NCI-H146 treated with DMSO at 0.1 percent for 48 hours (cell line): ENCODE measurements at regions not wholly inside any gene's neighbourhood (a gene's known extent, or its start where the extent isn't known, plus 50 kb on each side); places are given as distances from the start of the nearest gene placed in this dataset.

Source experiments
- DNase-seq: peaks from one replicate; lab custom pipeline; 2025; ENCODE audit not compliant: unreplicated experiment; lab: John Stamatoyannopoulos, UW

- DNase-seq: no peak
These were observed 50.3 kb upstream of the CXCL12 start for GRCh38 chr10:44435196-44435595.

- no peak for DNase-seq
These were observed 51.3 kb upstream of the CXCL12 start for GRCh38 chr10:44436240-44436639.

GRCh38 chr10:44437840-44438511 is 53.1 kb upstream of the CXCL12 start:
- DNase-seq: no peak

GRCh38 chr10:44439239-44439957 is 54.5 kb upstream of the CXCL12 start:
- no peak for DNase-seq

- no peak for DNase-seq
These were observed 55.0 kb upstream of the CXCL12 start for GRCh38 chr10:44439958-44440244.

- DNase-seq: no peak
These were observed 72.4 kb upstream of the CXCL12 start for GRCh38 chr10:44457259-44457658.

- DNase-seq: no peak
These were observed 73.9 kb upstream of the CXCL12 start for GRCh38 chr10:44458671-44459413.

- no peak for DNase-seq
These were observed 74.8 kb upstream of the CXCL12 start for GRCh38 chr10:44459671-44460070.

GRCh38 chr10:44460416-44460815 is 75.5 kb upstream of the CXCL12 start:
- DNase-seq: no peak

GRCh38 chr10:44462338-44462914 is 77.5 kb upstream of the CXCL12 start:
- no peak for DNase-seq

- no peak for DNase-seq
These were observed 78.7 kb upstream of the CXCL12 start for GRCh38 chr10:44463511-44464121.

- no peak for DNase-seq
These were observed 79.6 kb upstream of the CXCL12 start for GRCh38 chr10:44464503-44464902.

- DNase-seq: no peak
These were observed 80.7 kb upstream of the CXCL12 start for GRCh38 chr10:44465401-44466115.

GRCh38 chr10:44466236-44466635 is 81.3 kb upstream of the CXCL12 start:
- no peak for DNase-seq

- no peak for DNase-seq
These were observed 82.2 kb upstream of the CXCL12 start for GRCh38 chr10:44467090-44467489.

- no peak for DNase-seq
These were observed 83.0 kb upstream of the CXCL12 start for GRCh38 chr10:44467900-44468299.

- DNase-seq: no peak
These were observed 83.6 kb upstream of the CXCL12 start for GRCh38 chr10:44468525-44468924.

- DNase-seq: no peak
These were observed 84.1 kb upstream of the CXCL12 start for GRCh38 chr10:44468965-44469364.

GRCh38 chr10:44470784-44471183 is 85.9 kb upstream of the CXCL12 start:
- DNase-seq: no peak

GRCh38 chr10:44471410-44471809 is 86.5 kb upstream of the CXCL12 start:
- DNase-seq: no peak

GRCh38 chr10:44473146-44473545 is 88.2 kb upstream of the CXCL12 start:
- no peak for DNase-seq
